GM21786 (cell line): ENCODE measurements at regions not wholly inside any gene's neighbourhood (a gene's known extent, or its start where the extent isn't known, plus 50 kb on each side); places are given as distances from the start of the nearest gene placed in this dataset.

Experiments used
- ATAC-seq: cut with Tn5 transposase; IDR thresholded peaks from one replicate; pipeline ENCODE4 v1.9.1; 2021; ENCODE audit not compliant: unreplicated experiment

DNA sequence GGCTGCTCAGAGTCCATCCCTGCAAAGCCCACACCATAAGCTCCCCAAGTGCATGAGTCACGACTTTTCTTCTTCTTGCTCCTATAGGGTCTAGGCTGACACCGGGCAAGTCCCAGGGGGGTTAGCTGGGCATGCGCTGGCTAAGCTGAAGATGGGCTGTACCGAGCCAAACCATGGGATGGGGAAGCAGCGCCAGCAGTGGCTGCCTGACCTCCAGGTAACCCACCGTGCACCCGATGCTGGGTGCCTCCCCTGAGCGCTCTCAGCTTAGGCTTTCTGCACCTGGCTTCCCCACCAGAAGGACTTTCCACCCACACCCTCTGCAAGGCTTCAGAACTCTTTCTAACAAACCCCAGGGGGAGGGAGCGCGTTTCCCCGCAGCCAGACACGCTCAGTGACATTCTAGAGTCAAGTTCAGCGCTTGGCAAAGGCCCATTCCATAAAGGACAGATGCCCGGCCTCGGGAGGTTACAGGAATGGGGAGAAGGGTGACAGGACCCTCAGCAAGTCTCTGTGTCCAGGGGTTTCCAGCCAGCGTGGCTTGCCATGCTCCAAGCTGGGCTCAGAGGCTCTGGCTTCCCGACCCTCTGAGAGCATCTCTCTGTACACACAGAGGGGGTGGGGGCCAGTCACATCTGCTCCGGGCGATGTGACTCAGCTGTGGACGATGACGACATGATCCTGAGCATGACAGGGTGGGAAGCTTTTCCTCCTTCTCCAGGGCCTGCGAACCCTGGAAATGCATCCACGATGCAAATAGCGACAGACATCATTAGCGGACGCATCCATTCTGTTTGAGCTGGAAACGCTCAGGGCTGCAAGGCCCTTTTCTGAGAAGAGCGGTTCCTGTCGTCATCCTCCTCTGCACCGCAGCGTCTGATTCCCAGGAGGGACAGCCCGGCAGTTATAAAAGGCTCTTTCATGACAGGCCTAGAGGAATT, 107.8 kb downstream of the SIK1 start:
- ATAC-seq: no peak

DNA sequence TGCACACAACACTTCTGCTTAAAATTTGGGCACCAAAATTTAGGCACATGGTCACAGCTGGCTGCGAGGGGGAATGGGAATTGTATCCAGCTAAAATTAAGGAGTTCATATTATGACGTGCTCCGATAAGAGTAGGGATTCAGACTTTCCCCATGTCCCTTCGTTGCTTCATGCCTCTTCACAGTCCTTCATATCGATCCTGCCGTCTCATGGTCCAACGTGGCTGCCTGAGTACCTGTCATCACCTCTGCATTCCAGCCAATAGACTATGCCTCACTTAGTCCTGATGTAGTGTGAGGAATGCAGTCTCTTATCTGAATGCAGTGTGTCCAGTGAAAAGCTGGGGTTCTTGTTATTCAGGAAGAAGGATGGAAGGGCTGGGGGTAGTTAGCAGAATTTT, 108.6 kb downstream of the SIK1 start:
- ATAC-seq: no peak

DNA sequence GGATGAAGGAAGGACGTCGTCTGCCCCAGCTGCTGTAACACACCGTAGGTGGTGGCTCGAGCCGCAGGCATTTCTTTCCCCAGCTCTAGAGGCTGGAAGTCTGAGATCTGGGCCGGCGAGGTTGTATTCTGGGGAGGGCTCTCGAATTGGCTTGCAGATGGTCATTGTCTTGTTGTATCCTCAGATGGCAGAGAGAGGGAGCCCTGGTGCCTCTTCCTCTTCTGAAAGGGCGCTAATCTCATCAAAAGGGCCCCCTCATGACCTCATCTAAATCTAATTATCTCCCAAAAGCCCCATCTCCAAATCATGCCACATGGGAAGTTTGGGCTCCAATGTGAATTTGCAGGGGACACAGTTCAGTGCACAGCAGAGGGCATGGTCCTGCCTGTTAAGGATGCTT, 109.0 kb downstream of the SIK1 start:
- no peak for ATAC-seq

DNA sequence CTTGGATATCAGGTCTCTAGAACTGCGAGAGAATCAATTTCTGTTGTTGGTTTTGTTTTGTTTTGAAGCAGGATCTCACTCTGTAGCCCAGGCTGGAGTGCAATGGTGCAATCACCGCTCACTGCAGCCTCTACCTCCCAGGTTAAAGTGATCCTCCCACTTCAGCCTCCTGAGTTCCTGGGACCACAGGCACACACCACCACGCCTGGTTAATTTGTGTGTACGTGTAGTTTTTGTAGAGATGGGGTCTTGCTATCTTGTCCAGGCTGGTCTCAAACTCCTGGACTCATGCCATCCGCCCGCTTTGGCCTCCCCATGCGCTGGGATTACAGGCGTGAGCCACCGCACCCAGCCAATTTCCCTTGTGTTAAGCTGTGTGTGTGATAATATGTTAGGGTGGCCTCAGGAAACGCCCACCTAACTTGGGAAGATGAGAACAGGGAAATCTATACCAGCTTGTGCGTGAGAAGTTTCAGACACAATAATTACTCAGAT, 109.6 kb downstream of the SIK1 start:
- ATAC-seq: no peak

DNA sequence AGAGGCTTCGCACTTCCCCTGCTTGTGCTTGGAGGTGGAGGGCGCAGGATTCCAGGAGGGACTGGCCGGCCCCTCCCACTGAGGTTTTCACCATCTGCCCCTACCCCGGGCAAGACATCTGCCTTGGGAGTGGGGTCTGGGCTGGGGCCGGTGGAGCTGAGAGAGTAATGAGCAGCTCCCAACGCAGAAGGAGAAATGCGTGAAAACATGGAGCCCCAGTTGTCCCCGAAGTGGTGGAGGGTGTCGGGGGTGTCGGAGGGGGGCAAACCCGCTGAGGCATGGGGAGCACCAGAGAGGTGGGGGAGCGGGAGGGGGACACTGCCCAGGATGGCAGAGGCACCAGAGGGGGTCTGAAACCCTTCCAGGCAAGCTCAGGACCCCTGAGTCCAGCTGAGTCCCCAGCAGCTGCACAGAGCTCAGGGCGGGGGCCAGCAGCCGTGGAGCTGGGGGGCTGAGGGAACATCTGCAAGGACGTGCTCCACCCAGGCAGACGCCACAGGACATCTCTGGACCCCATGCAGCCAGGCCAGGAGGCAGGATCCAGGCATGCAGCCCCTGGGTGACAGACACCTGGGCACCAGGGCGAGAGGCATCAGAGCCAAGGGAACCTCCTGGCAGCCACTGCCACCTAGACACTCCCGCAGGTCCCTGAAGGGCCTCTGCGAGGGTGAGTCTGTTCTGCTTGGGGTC, 110.6 kb downstream of the SIK1 start:
- no peak for ATAC-seq

DNA sequence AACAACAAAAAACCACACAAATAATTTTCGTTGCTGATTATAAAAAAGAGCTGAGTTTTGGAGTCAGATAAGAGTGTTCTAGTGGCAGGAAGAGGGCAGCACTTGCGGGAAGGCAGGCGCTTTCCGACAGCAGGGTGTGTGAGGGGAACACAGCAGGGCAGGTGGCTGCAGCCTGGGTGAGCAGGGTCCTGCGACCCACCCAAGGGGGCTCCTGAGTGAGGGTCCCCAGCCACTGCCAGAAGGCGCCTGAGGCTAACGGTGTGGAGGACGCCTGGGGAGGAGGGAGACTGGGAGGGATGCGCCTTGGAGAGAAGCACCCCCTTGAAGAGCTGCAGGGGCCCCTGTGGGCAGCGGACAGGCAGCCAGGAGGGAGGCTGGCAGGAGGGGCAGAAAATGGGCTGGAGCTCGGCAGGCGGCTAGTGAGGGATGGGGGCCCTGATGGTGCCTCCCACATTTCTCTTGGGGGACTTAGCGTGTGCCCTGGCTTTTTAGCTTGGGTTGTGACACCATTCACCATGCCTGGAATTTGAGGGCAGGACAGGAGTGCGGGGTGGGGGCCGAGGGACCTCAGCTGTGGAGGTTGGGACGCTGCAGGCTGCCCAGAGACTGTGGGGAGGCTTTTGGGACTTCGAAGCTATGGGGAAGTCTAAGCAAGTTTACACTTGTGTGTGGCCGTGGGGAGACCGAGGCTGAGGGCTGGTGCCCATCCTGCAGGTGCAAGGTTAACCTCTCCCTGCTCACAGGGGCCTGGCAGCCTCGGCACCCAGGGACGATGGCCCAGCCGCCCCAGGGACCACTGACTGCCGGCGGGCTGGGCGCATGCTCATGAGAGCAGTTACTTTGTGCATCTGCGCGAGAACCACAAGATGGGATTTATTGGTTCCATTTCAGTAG, 111.4 kb downstream of the SIK1 start:
- no peak for ATAC-seq

DNA sequence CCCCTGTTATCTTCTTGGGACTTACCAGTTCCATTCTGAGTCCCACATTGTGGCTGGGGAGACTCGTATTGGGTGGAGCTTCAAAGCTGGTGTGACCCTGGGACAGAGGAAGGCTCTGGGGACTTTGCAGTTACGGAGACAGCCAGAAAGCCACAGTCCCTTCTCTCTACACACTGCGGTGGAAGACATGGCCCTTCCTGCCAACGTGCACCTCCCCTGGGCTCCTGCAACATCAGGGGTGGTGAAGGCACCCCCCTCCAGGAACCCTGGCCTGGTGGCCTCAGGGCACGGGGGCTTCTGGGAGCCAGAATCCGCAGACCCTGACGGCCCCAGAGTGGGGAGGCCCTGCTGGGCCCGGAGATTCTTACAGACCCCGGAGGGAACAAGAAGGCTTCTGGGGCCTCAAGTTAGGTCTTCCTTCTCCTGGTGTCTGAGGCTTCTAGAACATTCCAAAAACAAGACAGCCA, 113.0 kb downstream of the SIK1 start:
- ATAC-seq: no peak

DNA sequence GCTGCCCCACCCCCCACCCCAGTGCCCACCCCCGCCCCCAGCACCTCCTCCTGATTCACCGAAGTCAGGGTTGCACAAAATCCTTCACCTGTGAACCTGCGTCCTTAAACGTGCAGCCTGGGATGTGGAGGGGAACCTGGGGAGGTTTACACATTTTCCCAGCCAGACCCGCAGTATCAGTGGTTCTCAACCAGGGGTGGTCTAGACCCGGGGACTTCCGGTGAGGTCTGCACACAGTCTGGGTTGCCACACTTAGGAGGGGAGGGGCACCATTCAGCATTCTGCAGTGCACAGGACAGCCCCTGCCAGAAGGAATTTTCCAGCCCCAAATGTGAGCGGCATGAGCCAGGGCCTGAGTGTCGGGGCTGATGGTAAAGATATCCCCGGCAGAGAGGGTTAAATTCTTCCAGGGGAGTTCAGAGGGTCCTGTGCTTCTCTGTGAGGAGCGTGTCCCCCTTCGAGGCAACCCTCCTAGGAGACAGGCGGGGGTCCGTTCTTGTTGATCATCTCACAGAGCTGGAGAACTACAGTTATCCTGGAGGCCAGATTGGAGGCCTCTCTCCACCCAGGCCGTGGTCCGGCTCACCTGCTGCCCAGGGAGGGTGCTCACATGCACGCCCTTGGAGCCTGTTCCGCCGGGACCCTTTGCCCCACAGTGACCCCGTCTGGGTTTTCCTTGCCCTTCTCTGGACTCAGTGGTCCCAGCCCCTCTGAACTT, 113.6 kb downstream of the SIK1 start:
- ATAC-seq: no peak

DNA sequence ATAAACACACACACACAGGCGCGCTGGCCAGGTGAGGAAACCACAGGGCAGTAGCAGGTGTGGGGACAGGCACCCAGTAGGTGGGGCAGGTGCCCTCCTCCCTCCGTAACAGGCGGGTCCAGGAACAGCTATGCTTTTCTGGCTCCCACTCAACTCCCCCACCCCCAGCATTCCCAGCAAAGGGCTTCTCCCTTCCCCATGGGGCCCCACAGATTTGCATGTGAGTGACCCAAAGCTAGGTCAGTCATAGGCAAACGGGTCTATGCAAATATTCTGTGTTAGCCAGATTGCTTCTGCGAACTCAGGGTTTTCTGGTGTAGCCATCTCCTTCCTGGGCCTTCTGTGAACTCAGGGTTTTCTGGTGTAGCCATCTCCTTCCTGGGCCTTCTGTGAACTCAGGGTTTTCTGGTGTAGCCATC, 114.2 kb downstream of the SIK1 start:
- ATAC-seq: peak; percentile 47

DNA sequence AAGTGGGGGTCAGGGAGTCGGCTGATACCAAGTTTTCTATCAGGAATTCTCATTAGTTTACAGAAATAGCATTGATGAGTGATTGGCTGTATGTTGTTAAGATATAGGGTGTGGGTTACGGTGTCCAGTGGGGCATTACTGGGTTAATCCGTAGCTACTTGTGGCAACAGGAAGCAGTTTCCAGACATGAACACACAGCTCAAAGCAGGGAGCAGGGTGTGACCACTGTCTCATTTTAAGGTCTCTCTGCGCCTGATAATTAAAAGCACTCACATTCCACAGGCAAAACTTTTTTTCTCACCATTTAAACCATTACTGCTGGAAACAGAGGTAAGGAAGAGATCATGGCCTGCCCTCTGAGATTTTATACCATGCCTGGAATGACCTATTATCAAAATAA, 114.9 kb downstream of the SIK1 start:
- no peak for ATAC-seq

DNA sequence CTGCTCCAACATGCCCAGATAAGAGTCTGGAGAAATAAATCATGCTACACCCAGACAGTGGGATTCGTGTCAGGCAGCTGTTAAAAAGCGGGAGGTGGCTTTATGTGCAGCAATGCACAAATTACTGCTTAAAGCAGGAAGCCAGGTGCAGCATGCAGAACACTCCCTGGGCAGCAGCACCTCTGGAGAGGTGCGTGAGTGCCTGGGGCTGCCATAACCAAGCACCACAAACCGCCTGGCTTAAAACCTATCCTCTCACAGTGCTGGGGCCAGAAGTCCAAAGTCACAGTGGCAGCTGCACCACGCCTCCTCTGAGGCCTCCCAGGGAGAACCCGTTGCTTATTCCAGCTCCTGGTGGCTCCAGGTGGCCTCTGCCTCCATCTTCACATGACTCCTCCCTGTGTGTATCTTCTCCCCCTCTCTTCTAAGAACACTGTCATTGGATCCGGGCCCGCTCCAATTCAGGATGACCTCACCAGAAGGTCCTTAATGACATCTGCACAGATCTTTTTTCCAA, 115.6 kb downstream of the SIK1 start:
- ATAC-seq: no peak

DNA sequence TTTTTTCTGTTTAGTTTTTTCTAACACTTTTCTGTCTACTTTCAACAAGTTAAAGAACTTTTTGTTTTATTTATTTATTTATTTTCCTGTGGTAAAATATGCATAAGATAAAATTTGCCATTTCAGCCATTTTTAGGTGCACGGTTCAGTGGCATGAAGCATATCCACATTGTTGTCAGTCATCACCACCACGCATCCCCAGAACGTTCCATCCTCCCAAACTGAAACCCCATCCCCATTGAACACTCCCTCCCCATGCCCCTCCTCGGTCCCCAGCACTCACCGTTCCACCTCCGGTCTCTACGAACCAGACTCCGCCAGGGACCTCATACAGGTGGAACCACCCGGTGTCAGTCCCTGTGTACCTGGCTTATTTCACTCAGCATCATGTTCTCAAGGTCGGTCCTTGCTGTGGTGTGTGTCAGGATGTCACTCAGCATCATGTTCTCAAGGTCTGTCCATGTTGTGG, 118.1 kb downstream of the SIK1 start:
- ATAC-seq: no peak

DNA sequence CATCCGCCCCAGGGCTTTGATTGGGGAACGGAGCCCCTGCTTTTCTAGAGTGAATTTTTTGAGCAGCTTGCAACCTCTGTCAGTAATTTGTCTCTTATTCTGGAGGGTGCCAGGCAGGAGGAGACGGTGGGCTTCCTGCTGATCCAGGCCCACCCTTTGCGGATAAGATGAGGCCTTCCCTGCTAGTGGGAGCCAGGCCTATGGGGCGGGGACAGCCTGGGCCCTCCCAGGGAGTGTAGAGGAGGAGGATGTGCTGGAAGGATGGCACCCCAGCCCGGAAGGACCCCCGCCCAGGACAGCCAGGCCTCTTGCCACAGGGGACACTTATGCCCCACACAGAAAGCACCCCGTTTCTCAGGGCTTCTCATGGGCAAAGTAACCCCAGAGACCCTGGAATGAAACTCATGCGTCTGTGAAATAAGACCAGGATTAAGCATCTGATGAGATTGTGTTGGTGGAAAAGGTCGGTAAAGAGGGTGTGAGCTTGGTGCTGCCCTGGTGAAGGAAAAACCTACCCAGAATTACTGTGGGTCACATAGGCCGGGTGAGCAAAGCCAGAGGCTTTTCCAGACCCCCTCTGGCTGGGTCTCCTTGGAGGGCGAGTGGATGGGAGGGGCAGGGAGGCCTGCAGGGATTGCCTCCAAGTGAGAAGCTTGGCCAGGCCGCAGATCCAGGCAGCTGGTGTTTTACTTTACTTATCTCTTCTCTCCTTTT, 118.7 kb downstream of the SIK1 start:
- no peak for ATAC-seq

DNA sequence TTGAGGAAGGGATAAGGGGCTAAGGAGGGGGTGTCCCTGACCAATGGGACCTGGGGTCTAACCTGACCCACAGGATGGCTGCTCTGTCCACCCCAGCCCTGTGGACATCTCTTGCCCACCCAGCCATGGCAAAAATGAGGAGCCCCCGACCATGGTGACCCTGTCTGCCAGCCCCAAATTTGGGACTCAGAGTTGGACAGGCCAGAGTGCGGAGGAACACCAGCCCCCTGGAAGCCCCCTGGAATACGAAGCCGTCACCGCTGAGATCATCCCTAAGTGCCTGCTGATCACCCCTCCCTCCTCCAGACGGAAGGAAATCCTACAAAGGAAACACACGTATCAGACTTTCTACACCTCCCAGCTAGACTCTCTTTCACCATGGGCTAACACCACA, 119.3 kb downstream of the SIK1 start:
- ATAC-seq: no peak

DNA sequence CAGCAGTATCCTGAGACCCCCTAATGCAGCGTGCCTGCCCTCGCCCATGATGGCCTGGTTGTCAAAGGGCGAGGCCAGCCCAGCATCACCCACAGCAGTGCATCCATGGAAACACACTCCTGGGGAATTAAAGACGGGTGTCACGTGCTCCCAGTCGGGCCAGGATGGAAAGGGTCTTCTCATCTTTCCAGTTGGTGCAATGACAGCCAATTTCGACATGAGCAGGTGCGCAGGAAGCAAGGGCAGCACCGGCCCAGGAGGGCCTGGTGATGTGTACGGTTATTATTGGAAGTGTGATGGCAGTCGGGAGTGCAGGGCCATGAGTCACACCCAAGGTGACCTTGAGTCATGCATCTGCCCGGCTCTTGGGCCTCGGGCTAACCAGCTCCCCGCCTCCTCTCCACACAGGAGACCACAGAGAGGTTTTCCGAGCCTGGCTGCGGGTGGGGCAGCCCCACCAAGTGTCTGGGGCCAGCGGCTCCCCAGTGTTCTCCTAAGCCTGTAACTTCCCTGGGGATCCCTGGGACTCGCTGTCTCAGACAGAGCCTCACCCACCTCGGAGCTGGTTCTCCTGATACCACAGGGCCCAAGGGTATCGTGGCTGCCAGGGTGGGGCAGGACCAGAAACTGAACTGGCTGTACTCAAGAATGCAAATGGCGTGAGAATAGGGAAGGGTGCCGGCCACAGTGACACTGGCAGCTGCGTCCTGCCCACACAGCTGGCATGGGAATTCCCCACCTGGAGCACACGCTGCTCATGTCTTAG, 119.8 kb downstream of the SIK1 start:
- peak; percentile 53 for ATAC-seq

DNA sequence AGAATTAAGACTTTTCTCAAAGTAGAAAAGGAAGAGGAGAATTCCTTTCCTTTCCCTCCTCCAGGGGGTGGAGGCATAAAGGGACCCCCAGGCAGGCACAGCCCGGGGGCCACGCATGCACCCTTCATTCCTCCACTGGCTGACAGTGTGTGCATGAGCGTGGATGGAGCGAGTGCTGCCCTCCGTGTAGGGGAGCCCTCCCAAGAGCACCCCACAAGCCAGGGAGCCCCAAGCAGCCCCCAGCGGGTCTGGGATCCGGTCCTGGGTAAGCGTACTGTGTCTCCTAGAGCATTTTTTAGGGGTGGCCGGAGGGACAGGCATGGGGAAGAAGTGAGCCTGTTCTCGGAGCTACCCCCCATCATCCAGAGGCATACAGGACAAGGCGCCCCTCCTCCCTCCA, 120.5 kb downstream of the SIK1 start:
- ATAC-seq: no peak

DNA sequence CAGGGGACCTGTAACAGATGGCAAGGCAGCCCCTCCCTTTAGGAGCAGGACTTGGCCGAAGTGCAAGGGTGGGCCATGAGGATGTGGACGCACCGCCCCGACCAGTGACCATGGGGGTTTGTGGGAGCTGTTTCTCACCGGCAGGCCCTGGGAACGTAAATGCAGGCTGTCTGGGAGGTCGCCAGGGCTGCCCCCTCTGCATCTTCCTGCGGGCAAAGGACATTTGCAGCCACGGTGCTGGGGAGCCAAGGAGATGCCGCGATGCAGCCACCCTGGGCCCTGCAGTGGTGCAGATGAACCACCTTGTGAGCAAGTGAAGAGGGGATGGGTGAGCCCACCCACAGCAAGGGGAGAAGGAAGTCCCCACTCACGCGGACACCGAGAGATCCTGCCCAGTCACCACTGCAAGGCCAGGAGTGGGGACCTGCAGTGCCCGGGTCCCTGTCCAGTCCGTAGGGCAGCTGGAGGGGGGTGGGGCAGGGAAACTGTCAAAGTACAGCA, 121.1 kb downstream of the SIK1 start:
- ATAC-seq: no peak

DNA sequence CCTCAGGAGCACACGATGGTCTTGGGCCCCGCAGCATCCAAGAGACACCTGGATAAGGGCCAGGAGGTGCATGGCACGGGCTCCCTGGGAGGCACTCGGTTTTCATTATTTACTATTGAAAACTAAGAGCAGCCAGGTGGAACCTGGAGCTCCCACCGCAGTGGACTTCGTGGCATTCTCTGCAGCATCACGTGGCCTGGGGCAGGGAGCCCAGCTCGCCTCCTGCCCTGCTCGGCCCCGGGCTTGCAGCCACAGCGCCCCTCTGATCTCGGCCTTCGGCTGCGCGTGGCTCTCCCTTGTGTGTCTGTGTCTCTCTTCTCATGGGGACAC, 121.6 kb downstream of the SIK1 start:
- ATAC-seq: no peak
